CD14-positive monocyte (primary cell): ENCODE measurements at regions not wholly inside any gene's neighbourhood (a gene's known extent, or its start where the extent isn't known, plus 50 kb on each side); places are given as distances from the start of the nearest gene placed in this dataset.

Experiments
- DNase-seq, 3 donors: peaks; one replicate each; pipeline ENCODE4 v3.0.0-alpha.2; 2011 to 2022
- H2AFZ ChIP-seq: 2 replicates; pipeline ENCODE4 v1.6.0; 2012; ENCODE audit warnings: mild to moderate bottlenecking, low read depth, low read length, inconsistent platforms; ENCODE audit not compliant: insufficient read depth, poor library complexity, severe bottlenecking
- H3K27ac ChIP-seq, 2 donors: 1 replicate in 1 of 2; 2 replicates in 1 of 2; pipeline ENCODE4 v1.5.1; 2012 to 2013; ENCODE audit warnings: low read length in 2 of 2, control low read depth in 1 of 2, inconsistent platforms in 1 of 2, low read depth in 1 of 2, mild to moderate bottlenecking in 1 of 2
- H3K27me3 ChIP-seq, 2 donors: one replicate each; pipeline versions ENCODE4 v1.6.0 to v1.6.1; 2011 to 2013; ENCODE audit warnings: low read length in 2 of 2; ENCODE audit not compliant: control insufficient read depth in 2 of 2, insufficient read depth in 2 of 2
- H3K36me3 ChIP-seq, 2 donors: replicated peaks in 1 of 2; 1 replicate in 1 of 2; 2 replicates in 1 of 2; pipeline versions ENCODE4 v1.5.1 to v1.6.1; 2012 to 2013; ENCODE audit warnings: low read length in 2 of 2, control low read depth in 1 of 2, inconsistent platforms in 1 of 2, mild to moderate bottlenecking in 1 of 2; ENCODE audit not compliant: insufficient read depth in 2 of 2, control insufficient read depth in 1 of 2
- H3K4me1 ChIP-seq, 2 donors: 1 replicate in 1 of 2; 2 replicates in 1 of 2; pipeline versions ENCODE4 v1.5.1 to v1.6.1; 2012 to 2013; ENCODE audit warnings: low read length in 2 of 2, control low read depth in 1 of 2, inconsistent platforms in 1 of 2, mild to moderate bottlenecking in 1 of 2, moderate library complexity in 1 of 2; ENCODE audit not compliant: insufficient read depth in 2 of 2, control insufficient read depth in 1 of 2
- H3K4me2 ChIP-seq: replicated peaks from 2 replicates; pipeline ENCODE3; 2012; ENCODE audit warnings: low read length, moderate library complexity, mild to moderate bottlenecking; ENCODE audit not compliant: poor library complexity, severe bottlenecking; ENCODE audit errors: extremely low read depth
- H3K4me3 ChIP-seq, 3 experiments: fragments of 200-600 bp in 1 of 3; sonication (generic) in 1 of 3; replicated peaks in 1 of 3; 1 replicate in 2 of 3; 2 replicates in 1 of 3; pipeline ENCODE4 v1.5.1; 2011 to 2013; ENCODE audit warnings: low read length in 3 of 3, mild to moderate bottlenecking in 3 of 3, control low read depth in 2 of 3, low read depth in 2 of 3, inconsistent platforms in 1 of 3, moderate library complexity in 1 of 3
- H3K79me2 ChIP-seq: 2 replicates; pipeline ENCODE4 v1.6.0; 2012; ENCODE audit warnings: mild to moderate bottlenecking, control low read depth, inconsistent platforms, low read length, moderate library complexity; ENCODE audit not compliant: insufficient read depth
- H3K9ac ChIP-seq: 2 replicates; pipeline ENCODE4 v1.6.0; 2017; ENCODE audit warnings: low read length, mild to moderate bottlenecking; ENCODE audit not compliant: insufficient read depth, poor library complexity, severe bottlenecking
- H3K9me3 ChIP-seq, 2 donors: replicated peaks in 1 of 2; 1 replicate in 1 of 2; 2 replicates in 1 of 2; pipeline versions ENCODE4 v1.5.1 to v1.6.1; 2012 to 2013; ENCODE audit warnings: low read length in 2 of 2, control low read depth in 1 of 2; ENCODE audit not compliant: control insufficient read depth in 1 of 2, insufficient read depth in 1 of 2
- H4K20me1 ChIP-seq: 2 replicates; pipeline ENCODE4 v1.6.0; 2012; ENCODE audit warnings: mild to moderate bottlenecking, low read length, control low read depth, moderate library complexity; ENCODE audit not compliant: insufficient read depth
- H3K27ac Mint-ChIP-seq, 7 donors: one replicate each; pipeline ENCODE4 v1.8.0; 2020; ENCODE audit warnings: mild to moderate bottlenecking in 7 of 7, mixed read lengths in 7 of 7, moderate library complexity in 6 of 7, inconsistent platforms in 2 of 7
- H3K27me3 Mint-ChIP-seq, 3 donors: one replicate each; pipeline ENCODE4 v1.8.0; 2021 to 2022; ENCODE audit warnings: low read depth in 3 of 3, mild to moderate bottlenecking in 3 of 3, mixed read lengths in 3 of 3, moderate library complexity in 3 of 3, inconsistent platforms in 1 of 3
- H3K36me3 Mint-ChIP-seq, 2 donors: one replicate each; pipeline ENCODE4 v1.8.0; 2020; ENCODE audit warnings: mixed read lengths in 2 of 2, inconsistent platforms in 1 of 2, mild to moderate bottlenecking in 1 of 2
- H3K4me1 Mint-ChIP-seq: one replicate; pipeline ENCODE4 v1.8.0; 2020; ENCODE audit warnings: mild to moderate bottlenecking, mixed read lengths
- H3K4me3 Mint-ChIP-seq, 2 donors: one replicate each; pipeline ENCODE4 v1.8.0; 2020; ENCODE audit warnings: mild to moderate bottlenecking in 2 of 2, mixed read lengths in 2 of 2, moderate library complexity in 1 of 2
- H3K9me3 Mint-ChIP-seq, 7 donors: one replicate each; pipeline ENCODE4 v1.8.0; 2020 to 2022; ENCODE audit warnings: mixed read lengths in 7 of 7, mild to moderate bottlenecking in 6 of 7, moderate library complexity in 6 of 7, inconsistent platforms in 2 of 7
- CTCF ChIP-seq: fragments of 200-600 bp; IDR thresholded peaks from one replicate; pipeline ENCODE4 v1.8.0; 2022; ENCODE audit warnings: antibody characterized with exemption, mild to moderate bottlenecking
- WGBS: methylation state at CpG from one replicate; pipeline ENCODE4 v1.1.5; 2013; ENCODE audit warnings: missing lambda C conversion rate; ENCODE audit not compliant: insufficient coverage; 5-methylcytosine and 5-hydroxymethylcytosine counted together
- intact Hi-C, 2 donors: fragments of 100-400 bp; cut with micrococcal nuclease; formaldehyde crosslinking; loops; one replicate each; pipeline versions ENCODE4 v1.15.0 to v1.15.1; 2023

DNA sequence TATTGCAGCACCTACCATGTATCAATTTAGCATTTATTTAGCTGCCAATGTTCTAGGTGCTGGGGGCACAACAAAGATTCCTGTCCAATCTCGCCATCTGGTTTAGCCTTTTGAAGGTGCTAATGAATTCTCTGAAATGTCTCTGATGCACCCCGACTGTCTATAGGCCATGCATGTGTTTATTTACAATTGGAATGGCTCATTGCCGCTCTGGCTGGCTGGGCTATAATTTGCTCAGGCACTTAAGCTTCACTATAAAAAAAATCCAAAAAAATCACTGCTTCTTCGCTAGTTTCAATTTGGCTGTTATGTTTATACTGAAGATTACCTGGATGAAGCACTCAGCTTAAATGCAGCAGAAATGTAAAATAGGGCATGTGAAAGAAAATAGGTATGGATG lies 115.0 kb upstream of the PAX6 start:
- intact Hi-C loops, result no loop called here
- Mint-ChIP-seq H3K27ac (no peak overlapping the region), H3K27me3 (peaks cover 3 to 7% (median 3%) of the 10 kb centered on the region in 3 donors), H3K36me3 (no peaks in the 10 kb centered on the region), H3K9me3 (peaks cover 0 to 2% (median 0%) of the 10 kb centered on the region in 7 donors), H3K4me3 (no peak overlapping the region), H3K4me1 (no peaks in the 10 kb centered on the region)
- no peak for DNase-seq
- Histone ChIP-seq H3K27me3 (no peaks in the 10 kb centered on the region), H3K4me1 (no peaks in the 10 kb centered on the region), H3K27ac (no peak overlapping the region), H3K36me3 (no peaks in the 10 kb centered on the region), H4K20me1 (no peaks in the 10 kb centered on the region), H3K79me2 (no peaks in the 10 kb centered on the region), H3K4me3 (no peak overlapping the region), H3K4me2 (no peak overlapping the region), H2AFZ (no peak overlapping the region), H3K9me3 (no peaks in the 10 kb centered on the region), H3K9ac (no peak overlapping the region)
- TF ChIP-seq CTCF, result no peak
- WGBS, result 82% methylated on average over 3 of the region's 4 CpGs

GRCh38 chr11:31922450-31922849 lies 111.3 kb upstream of the PAX6 start:
- Histone ChIP-seq H3K9ac (no peak overlapping the region), H3K27me3 (no peaks in the 10 kb centered on the region), H3K9me3 (no peaks in the 10 kb centered on the region), H3K4me3 (no peak overlapping the region), H3K27ac (no peak overlapping the region), H3K79me2 (no peaks in the 10 kb centered on the region), H3K4me2 (no peak overlapping the region), H3K36me3 (no peaks in the 10 kb centered on the region), H3K4me1 (no peaks in the 10 kb centered on the region), H4K20me1 (no peaks in the 10 kb centered on the region), H2AFZ (no peak overlapping the region)
- Mint-ChIP-seq H3K9me3 (peaks cover 0 to 3% (median 0%) of the 10 kb centered on the region in 7 donors), H3K36me3 (no peaks in the 10 kb centered on the region), H3K4me1 (no peaks in the 10 kb centered on the region), H3K27me3 (peaks cover 3 to 5% (median 5%) of the 10 kb centered on the region in 3 donors), H3K4me3 (no peak overlapping the region), H3K27ac (no peak overlapping the region)
- no peak for DNase-seq
- intact Hi-C loops, result no loop called here
- WGBS, result 87% methylated on average over 2 of the region's 3 CpGs
- no peak for TF ChIP-seq CTCF
